ENCODE measurements at regions not wholly inside any gene's neighbourhood (a gene's known extent, or its start where the extent isn't known, plus 50 kb on each side); places are given as distances from the start of the nearest gene placed in this dataset.
"Not testable (repeated sequence)": the region's sequence is repeated elsewhere in the genome, so short reads cannot be mapped to it uniquely, and the experiment has no call there.

DNA sequence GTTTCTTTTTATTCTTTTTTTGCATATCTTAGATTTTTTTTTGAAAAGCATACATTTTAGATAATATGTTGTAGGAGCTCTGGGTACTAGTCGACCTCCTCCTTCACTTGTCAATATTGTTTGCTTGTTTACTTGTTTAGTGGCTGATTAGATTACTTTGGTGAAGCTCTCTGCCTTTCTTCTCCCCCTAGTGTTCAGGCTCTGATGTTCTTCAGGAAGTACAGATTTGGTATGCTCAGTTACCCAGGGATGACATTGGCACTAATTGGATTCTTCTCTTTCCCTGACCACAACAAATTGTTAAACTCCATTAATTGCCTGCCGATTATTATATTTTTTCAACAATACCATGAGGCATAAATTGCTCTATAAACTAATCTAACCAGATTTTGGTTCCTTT lies 491.2 kb downstream of the SUCLG1 start:
- DNase-seq (ENCODE audit: low read depth): no peak

DNA sequence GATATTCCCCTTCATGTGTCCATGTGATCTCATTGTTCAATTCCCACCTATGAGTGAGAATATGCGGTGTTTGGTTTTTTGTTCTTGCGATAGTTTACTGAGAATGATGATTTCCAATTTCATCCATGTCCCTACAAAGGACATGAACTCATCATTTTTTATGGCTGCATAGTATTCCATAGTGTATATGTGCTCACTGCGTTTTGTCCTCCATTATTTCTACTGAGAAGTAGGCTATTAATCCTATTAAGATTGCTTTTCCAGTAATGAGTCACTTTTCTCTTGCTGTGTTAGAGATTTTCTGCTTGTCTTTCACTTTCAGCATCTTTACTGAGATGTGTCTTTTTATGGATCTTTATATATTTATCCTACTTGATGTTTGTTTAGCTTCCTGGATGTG lies 492.1 kb downstream of the SUCLG1 start:
- not testable (repeated sequence) for DNase-seq (ENCODE audit: low read depth)

DNA sequence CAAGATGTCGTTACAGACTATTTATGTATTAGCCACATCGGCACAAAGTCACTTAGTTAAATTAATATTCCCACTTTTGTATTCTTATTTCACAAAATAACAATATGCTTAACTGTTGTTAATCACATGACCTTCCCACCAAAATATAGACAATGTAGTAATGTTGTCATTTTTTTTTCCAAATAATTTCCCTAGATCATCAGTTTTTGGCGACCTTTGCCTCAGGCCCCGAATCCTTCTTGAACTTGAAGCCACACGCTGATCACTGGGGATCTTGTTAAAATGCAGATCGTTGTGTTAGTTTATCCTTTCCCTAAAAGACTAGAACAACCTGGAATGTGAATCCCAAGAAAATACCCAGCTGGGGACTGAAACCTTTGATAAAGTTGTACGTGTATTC lies 497.6 kb downstream of the SUCLG1 start:
- DNase-seq (ENCODE audit: low read depth): no peak

DNA sequence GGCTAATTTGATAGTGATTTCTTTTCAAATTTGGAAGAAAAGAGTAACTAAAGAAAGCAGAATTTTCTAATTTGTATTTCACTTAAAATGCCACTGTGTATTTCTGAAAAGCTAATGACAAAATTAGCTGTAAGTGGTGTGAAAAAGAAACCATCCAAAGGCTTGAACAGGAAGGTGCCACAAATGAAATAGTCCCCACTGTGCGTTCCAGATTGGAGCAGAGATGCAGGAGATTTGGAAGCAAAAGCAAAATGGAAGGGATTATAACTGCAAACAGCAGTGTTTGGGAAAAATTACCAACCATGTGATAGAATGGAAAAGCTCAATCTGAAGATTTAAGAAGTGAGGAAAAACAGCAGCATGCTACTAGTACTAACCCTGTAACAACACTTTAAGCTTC lies 498.7 kb downstream of the SUCLG1 start:
- DNase-seq (ENCODE audit: low read depth): no peak

DNA sequence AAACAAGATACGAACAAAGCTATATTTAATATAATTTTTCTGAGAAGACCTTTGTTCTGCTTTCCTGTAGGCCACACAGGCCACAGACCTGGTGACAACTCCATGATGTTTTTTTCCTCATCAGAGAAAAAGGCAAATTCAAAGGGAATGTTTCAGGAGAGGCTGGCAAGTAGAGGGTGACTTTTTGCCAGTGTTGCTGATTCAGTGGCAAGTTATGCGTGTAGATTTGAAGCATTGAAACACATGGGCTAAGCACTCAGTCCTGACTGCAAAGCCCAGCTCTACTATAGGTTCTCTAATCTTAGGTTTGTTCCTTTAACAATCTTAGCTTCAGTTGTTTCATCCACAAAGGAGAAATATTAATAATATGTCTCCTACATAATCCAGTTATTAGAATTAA lies 499.8 kb downstream of the SUCLG1 start:
- peak; percentile 28 for DNase-seq (ENCODE audit: low read depth)

DNA sequence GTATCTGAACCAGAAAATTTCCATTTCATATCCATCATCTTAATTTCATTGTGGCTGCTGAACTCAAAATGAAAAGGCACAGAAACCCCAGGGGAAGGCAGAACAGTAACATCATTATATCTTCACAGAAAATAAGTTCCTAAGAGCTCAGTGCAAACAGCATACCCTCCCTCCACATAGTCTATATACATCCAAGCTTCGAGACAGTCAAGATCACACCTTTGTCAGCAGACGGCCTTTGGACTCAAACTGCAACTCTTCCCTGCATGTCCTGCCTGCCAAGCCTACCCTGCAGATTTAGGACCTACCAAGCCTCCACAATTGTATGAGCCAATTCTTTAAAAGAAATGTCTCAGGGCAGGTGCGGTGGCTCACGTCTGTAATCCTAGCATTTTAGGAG lies 502.1 kb downstream of the SUCLG1 start:
- no peak for DNase-seq (ENCODE audit: low read depth)

DNA sequence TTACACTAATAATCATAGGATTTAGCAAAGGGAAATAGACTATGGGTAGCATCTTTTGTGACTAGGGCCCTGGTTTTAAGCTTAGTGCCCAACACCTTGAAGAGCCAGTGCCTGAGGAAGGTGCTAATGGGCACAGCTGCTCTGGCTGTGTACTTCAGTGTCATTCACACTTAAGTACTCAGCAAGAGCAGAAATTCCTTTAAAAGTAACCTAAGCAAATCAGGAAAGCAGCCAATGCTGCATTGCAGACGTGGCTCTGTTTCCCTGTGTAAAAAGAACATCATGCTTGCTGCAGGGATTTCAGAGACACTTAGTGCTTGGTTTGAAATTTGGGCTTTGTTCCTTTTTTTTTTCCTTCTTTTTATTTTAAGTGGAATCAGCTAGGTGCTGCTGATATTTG lies 505.4 kb downstream of the SUCLG1 start:
- no peak for DNase-seq (ENCODE audit: low read depth)

DNA sequence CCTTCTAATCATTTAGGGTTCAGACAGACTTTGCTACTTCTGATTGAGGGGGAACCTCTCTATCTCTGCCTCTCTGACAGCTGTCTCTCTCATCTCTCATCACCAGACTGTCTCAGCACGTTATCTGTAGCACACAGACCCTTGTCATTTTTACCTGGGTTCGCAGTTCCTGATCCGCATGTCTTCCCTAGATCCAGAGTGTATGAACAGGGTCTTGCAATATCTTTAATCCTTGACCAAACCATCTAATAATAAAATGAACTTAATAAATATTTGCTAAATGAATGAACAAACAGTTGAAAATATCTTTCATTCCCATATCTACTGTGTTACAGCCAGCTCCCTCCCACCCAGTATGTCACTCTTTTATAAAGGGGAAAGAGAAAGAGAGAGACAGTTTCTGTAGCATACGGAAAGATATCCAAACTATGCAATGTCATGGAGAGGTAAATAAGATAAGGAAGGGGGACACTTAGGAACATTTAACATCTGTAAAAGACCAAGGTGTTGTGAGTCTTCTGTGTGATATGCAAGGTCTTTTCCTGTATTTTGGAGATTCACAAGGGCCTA lies 507.6 kb downstream of the SUCLG1 start:
- no peak for DNase-seq (ENCODE audit: low read depth)

DNA sequence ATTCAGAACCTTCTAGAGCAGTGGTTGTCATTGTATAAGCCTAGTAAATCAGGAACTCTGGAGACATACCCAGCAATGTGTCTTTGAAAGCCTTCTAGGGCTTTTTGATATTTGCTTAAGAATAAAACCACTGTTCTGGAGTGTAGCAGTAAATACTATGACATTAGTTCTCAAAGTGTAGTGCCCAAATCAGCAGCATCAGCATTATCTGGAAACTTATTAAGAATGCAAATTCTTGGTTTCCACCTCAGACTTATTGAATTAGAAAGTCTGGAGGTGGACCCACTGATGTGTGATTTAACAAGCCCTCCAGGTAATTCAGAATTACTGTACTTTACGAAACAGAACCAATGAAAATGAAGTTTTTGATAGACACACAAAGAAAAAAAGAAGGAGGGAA lies 509.7 kb downstream of the SUCLG1 start:
- no peak for DNase-seq (ENCODE audit: low read depth)

DNA sequence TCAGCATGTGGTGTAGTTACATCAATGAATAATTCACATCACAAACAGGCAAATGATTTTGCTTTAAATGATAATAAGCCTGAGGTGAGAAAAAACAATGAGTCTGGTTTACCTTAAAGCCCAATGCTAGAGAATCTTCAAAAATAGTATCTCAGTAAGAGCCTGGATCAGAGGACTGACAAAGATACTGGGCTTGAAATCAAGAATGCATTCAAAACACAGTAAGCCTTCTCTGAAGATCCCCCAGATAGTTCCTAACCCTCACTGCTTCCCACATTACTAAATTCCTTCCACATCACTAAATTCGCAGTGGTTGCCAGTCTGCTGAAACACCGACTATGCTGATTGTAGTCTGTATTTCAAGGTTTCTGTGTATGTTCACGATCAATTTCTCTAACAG lies 514.9 kb downstream of the SUCLG1 start:
- DNase-seq (ENCODE audit: low read depth): no peak

DNA sequence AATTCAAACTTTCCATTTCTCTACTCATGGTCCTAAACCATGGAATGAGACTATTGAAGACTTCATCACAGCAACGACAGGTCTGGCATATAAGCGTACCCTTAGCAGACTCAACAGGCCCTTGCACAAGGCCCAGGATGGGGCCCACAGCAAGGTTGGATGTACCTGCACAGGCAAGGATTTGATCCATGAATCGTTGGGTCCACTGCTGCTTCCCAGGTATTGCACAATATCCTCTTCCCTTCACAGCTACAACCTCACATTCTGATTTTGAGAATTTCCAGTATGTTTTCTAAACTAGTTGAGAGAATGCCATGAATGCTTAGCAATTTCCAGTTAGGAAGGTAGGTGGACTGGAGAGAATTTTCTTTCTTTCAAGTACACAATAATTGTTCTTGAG lies 515.8 kb downstream of the SUCLG1 start:
- no peak for DNase-seq (ENCODE audit: low read depth)

DNA sequence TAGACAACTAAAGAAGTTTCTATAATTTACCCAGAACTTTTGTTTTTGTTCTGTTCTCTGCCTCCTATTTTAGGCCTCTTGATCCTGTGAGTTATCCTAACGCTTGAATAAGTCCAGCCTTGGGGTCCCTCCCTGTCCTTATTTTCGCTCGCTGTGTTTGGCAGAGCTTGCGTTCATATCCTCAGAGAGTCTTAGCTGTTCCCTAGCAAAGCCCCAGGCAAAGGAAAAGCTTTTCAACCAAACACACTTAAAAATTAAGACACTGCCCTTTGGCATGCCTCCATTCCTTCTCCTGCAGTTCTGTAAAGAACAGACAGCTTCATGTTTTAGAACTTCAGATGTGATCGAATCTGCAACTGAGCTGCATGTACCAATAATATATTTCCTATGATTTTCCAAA lies 517.2 kb downstream of the SUCLG1 start:
- DNase-seq (ENCODE audit: low read depth): no peak

DNA sequence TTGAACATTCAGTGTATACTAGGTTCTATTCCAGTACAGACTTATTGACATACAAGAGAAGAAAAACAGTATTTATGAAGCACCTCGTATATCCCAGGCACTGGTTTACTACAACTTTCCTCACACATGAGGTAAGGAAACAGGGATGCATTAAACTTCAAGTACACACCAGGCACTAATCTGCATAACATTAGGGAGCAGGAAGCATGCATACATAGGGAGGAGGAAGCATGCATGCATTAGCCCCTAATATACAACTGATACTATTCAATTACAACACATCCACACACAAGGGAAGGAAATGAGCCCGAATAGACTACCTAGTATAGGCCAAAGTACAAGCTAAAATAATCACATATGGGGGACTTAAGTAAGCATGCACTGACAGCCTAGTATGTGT lies 525.3 kb downstream of the SUCLG1 start:
- no peak for DNase-seq (ENCODE audit: low read depth)

DNA sequence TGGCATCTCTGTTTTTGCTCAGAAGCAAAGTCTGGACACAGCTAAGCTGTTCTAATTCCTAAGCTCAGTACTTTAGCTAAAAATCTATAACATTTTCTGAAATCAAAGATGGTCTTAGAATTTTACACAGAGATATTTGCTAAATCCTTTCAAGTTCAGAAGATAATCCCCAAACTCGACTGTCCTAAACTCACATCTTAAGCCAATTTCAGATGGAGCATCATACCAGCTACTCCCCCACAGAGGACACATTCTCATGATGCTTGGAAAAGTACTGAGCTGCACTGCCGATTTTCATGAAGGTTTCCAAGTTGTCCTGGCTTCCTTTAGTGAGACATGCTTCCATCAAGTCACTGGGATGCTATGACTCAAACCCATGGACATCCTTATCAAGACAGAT lies 535.5 kb downstream of the SUCLG1 start:
- no peak for DNase-seq (ENCODE audit: low read depth)

DNA sequence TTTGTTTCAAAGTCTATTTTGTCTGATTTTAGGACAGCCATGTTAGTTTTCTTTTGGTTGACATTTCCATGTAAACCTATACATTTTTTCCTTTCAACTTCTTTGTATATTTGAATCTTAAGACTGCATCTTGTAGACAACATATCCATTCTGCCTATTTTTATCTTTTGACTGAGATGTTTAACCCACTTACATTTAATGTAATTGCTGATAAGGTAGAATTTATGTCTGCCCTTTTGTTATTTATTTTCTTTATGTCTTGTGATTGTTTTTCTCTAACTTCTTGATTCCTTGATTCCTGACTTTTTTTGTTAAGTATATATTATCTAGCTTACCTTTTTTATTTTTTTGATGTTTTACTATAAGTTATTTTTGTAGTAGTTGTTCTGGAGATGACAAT lies 542.5 kb downstream of the SUCLG1 start:
- no peak for DNase-seq (ENCODE audit: low read depth)

DNA sequence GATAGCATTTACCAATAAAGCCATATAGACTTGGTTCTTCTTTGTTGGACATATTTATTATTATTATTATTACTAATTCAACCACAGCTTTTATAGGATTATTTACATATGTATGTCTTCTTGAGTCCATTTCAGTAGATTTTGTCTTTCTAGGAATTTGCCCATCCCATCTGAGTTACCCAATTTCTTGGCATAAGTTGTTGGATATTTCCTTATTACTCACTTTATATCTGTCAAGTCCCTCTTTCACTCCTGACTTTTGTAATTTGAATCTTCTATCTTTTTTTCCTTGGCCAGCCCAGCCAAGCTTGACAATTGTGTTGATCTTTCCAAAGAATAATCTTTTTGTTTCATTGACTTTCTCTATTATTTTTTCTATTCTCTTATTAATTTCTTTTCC lies 543.7 kb downstream of the SUCLG1 start:
- no peak for DNase-seq (ENCODE audit: low read depth)

DNA sequence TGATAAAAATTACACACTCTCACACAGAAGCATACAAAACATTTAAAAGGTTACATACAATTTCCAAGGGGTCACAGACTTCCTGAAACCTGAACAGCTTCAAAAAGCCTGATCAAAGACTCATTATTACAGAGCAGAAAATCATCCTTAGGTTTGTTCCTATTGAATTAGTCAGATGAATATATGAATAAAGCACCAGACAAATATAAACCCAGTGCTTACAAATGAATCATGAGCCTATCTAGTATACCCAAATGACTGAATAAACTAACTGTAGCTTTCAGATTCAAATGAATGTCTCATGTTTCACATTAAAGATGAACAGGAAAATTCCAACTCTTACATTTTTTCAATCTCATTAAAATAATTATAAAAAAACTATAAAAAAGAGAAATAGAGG lies 550.3 kb downstream of the SUCLG1 start:
- peak; percentile 9 for DNase-seq (ENCODE audit: low read depth)

DNA sequence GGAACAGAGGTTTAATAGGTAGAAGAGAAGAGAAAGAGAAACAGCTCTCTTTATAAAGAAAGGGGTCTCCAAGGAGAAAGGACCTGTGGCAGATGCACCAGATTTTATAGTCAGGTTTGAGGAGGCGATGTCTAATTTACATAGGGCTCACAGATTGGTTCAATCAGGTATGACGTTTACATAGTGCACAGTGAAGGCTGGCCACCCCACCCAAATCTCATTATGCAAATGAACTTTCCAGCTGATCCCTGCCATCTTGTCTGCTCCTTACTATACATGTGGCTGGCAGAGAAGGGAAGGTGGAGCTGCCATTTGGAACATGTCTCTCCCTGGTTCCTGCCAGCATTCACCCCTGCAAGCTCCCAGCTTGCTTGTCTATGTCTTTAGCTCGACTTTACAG lies 557.8 kb downstream of the SUCLG1 start:
- DNase-seq (ENCODE audit: low read depth): no peak

DNA sequence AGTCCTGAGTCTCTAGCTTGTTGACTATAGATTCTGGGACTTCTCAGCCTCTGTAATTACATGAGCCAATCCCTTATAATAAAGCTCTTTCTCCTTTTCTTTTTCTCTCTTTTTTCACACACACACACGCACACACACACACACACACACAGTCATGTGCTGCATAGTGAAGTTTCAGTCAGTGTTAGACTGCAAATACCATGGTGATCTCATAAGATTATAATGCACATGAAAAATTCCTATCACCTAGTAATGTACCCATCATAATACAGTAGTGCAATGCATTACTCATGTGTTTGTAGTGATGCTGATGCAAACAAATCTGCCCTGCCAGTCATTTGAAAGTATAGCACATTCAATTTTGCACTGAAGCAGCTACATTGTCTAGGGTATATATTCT lies 558.2 kb downstream of the SUCLG1 start:
- DNase-seq (ENCODE audit: low read depth): peak; percentile 75

DNA sequence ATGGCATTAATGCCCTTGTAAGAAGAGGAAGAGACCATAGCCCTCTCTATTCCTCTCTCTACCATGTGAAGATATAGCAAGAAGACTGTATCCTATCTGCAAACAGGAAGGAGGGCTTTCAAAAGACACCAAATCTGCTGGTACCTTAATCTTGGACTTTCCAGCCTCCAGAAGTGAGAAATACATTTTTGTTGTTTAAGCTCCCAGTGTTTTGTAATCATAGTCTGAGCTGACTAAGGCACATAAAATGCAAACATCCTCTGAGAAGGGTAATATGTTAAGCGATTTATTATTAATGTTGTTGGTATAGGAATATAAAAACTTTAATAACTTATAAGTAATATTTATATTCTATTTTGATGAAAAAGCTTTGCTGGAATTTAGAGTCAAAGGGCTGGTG lies 559.8 kb downstream of the SUCLG1 start:
- peak; percentile 40 for DNase-seq (ENCODE audit: low read depth)

DNA sequence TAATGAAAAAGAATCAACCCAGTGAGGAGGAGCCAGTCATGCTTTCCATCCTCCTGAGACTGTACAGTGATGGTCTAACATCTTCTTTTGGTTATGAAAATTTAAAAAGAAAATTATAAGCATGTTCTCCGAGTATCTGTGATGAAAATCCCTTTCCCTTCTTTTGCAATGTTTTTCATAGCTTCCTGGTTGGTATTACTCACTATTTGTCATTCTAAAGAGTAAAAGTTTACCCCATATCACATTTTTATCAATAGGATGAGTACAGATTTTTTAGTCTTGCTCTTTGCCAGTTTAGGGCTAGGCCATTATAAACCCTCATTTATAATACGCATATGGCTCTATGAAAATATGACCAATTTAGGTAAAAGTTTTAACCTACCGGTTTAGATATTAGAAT lies 564.1 kb downstream of the SUCLG1 start:
- peak; percentile 34 for DNase-seq (ENCODE audit: low read depth)

DNA sequence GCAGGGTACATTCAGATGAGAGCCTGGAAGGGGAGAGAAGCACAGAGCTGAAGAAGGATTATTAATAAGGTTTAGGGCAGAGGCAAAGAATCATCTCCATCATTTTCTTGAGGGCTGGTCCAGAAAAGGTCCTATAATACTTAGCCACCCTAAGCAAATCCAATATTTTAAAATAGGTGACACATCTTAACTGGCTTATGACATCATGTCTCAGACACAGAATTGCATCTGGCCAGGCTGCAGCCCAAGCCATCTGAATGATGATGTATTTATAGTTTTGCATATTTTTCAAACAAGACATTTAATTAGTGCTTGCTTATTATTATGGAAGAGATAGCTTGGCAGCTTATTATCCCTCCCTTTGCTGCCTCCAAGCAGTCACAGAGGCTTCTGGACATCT lies 571.3 kb downstream of the SUCLG1 start:
- DNase-seq (ENCODE audit: low read depth): no peak

DNA sequence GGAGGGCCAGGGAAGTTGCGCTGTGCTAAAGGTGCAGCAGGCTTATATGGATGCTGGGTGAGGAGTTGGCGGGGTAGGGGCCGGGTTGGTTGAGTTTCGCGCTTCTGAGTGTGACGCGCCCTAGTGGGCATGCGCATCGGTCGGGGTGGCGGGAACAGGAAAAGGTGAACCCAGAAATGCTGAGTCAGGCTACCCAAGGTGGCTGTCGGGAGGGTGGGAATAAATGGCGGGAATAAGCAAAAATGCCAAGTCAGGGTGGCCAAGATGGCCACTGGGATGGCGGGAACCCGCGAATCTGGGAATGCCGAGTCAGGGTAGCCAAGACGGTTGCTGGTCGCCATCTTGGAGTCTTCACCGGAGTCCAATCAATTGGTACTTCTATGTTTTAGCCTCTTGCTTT lies 580.0 kb downstream of the SUCLG1 start:
- no peak for DNase-seq (ENCODE audit: low read depth)

DNA sequence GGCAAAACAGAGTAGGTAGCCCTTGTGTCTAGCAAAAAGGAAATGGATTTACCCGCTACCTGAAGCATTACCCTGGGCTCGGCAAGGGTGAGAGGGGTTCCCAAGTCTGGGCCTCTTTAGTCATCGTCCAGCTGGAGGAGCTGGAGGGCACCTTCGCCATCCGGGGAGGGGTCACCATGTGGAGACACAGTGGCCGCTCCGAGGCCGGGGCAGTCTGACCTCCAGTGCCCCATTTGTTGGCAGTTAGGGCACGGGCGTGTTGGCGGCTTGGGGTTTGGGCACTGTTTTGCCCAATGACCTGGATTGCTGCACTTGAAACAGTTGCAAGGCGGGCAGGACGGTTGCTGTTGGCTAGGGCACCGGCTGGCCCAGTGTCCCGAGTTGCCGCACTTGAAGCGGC lies 581.8 kb downstream of the SUCLG1 start:
- not testable (repeated sequence) for DNase-seq (ENCODE audit: low read depth)

All from HS-5 (cell line).